ENCODE measurements at regions not wholly inside any gene's neighbourhood (a gene's known extent, or its start where the extent isn't known, plus 50 kb on each side); places are given as distances from the start of the nearest gene placed in this dataset.

- H3K4me3 ChIP-seq (ENCODE audit: low read depth in 1 of 3, low read length in 3 of 3) = no peak overlapping the region
- 86% methylated on average over 1 of the region's 1 CpG for WGBS
- no peak overlapping the region for H3K27ac ChIP-seq (ENCODE audit: low read depth in 1 of 2, low read length in 2 of 2)
- no peaks in the 10 kb centered on the region for H3K36me3 ChIP-seq (ENCODE audit: control insufficient read depth in 4 of 4, insufficient read depth in 3 of 4, low read depth in 1 of 4, low read length in 3 of 4)
- no peak for TF ChIP-seq CTCF (IDR thresholded peaks at IDR 0.05; ENCODE audit: low read depth, low read length, missing input control)
- TF ChIP-seq, protein P1, sequence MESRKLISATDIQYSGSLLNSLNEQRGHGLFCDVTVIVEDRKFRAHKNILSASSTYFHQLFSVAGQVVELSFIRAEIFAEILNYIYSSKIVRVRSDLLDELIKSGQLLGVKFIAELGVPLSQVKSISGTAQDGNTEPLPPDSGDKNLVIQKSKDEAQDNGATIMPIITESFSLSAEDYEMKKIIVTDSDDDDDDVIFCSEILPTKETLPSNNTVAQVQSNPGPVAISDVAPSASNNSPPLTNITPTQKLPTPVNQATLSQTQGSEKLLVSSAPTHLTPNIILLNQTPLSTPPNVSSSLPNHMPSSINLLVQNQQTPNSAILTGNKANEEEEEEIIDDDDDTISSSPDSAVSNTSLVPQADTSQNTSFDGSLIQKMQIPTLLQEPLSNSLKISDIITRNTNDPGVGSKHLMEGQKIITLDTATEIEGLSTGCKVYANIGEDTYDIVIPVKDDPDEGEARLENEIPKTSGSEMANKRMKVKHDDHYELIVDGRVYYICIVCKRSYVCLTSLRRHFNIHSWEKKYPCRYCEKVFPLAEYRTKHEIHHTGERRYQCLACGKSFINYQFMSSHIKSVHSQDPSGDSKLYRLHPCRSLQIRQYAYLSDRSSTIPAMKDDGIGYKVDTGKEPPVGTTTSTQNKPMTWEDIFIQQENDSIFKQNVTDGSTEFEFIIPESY (IDR thresholded peaks at IDR 0.05) = no peak
- TF ChIP-seq RXRA (IDR thresholded peaks at IDR 0.05) = no peak
- TF ChIP-seq HNF4G (IDR thresholded peaks at IDR 0.05) = no peak
- TF ChIP-seq SP1 (IDR thresholded peaks at IDR 0.05) = no peak
- TF ChIP-seq FOXA1 (IDR thresholded peaks at IDR 0.05) = no peak
- no peak for TF ChIP-seq EGR1 (IDR thresholded peaks at IDR 0.05; ENCODE audit: low read depth in 2 of 2)
- TF ChIP-seq GABPA (IDR thresholded peaks at IDR 0.05 in 1 of 2, conservative IDR thresholded peaks at IDR 0.05 in 1 of 2) = no peak
- TF ChIP-seq ATF3 (IDR thresholded peaks at IDR 0.05) = no peak
- TF ChIP-seq RAD21 (IDR thresholded peaks at IDR 0.05) = no peak
- TF ChIP-seq TAF1 (conservative IDR thresholded peaks at IDR 0.05) = no peak
- no peak for TF ChIP-seq FOXA2 (IDR thresholded peaks at IDR 0.05)
- TF ChIP-seq HNF4A (conservative IDR thresholded peaks at IDR 0.05) = no peak
- TF ChIP-seq REST (IDR thresholded peaks at IDR 0.05) = no peak
- H3K9me3 ChIP-seq (ENCODE audit: control insufficient read depth in 4 of 4, low read length in 3 of 4) = no peaks in the 10 kb centered on the region
- DNase-seq (ENCODE audit: low spot score) = no peak
- no peak overlapping the region for H3K9ac ChIP-seq (ENCODE audit: low read depth in 1 of 2, low read length in 2 of 2)
- H3K27me3 ChIP-seq (ENCODE audit: control insufficient read depth in 4 of 4, insufficient read depth in 4 of 4, low read length in 3 of 4) = no peaks in the 10 kb centered on the region
- H3K4me1 ChIP-seq (ENCODE audit: control insufficient read depth in 4 of 4, insufficient read depth in 4 of 4, low read length in 3 of 4) = no peaks in the 10 kb centered on the region
These were observed 209.2 kb downstream of the MBL2 start for GRCh38 chr10:52563360-52563759.

DNA sequence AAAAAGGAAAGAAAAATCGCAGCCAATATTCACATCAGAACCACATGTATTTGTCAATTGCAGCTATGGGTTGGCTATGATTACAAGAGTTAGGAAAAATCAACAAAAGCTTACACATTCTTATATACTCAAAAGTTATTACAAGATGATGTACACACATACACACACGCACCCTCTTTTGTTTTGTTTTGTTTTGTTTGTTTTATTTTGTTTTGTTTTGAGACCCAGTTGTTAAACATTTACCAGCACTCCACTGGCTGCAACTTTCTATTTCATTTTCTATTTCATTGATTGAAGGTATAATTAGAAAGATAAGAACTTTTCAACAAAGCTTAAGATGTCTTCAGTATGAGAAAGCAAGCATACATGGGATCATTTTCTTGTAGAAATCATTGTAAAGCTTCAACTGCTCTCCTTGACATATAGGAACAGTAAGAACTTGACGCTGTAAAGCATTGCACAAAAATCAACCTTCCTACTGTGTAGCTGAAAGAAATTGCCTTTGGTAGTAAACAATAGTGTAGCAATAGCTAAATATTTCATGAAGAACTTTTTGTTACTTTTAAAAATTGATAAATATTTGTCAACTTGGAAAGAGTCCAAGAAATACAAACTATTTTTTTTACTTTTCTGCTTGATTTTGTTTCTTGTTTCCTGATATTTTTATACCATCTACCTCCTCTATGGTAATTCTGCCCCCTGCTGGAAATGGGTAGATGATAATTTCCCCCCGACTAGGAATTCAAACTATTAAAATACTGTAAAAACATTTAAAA, 205.9 kb downstream of the MBL2 start:
- TF ChIP-seq EGR1 (IDR thresholded peaks at IDR 0.05; ENCODE audit: low read depth in 2 of 2) (no peak), ATF3 (IDR thresholded peaks at IDR 0.05) (no peak), CTCF (IDR thresholded peaks at IDR 0.05; ENCODE audit: low read depth, low read length, missing input control) (peak; percentile 28), RAD21 (IDR thresholded peaks at IDR 0.05) (peak; percentile 57 to 59)
- TF ChIP-seq, protein P2, sequence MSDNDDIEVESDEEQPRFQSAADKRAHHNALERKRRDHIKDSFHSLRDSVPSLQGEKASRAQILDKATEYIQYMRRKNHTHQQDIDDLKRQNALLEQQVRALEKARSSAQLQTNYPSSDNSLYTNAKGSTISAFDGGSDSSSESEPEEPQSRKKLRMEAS (IDR thresholded peaks at IDR 0.05) = no peak
- Histone ChIP-seq H3K36me3 (ENCODE audit: control insufficient read depth in 4 of 4, insufficient read depth in 3 of 4, low read depth in 1 of 4, low read length in 3 of 4) (no peaks in the 10 kb centered on the region), H3K9me3 (ENCODE audit: control insufficient read depth in 4 of 4, low read length in 3 of 4) (no peaks in the 10 kb centered on the region), H3K27me3 (ENCODE audit: control insufficient read depth in 4 of 4, insufficient read depth in 4 of 4, low read length in 3 of 4) (no peaks in the 10 kb centered on the region), H3K4me1 (ENCODE audit: control insufficient read depth in 4 of 4, insufficient read depth in 4 of 4, low read length in 3 of 4) (no peaks in the 10 kb centered on the region), H3K4me3 (ENCODE audit: low read depth in 1 of 3, low read length in 3 of 3) (peak overlapping the region in 1 of 3 donors; percentile 34), H3K27ac (ENCODE audit: low read depth in 1 of 2, low read length in 2 of 2) (no peak overlapping the region), H3K9ac (ENCODE audit: low read depth in 1 of 2, low read length in 2 of 2) (no peak overlapping the region)
- 29% methylated on average over 4 of the region's 4 CpGs for WGBS
- no peak for DNase-seq (ENCODE audit: low spot score)
